CD4-positive, alpha-beta memory T cell (primary cell): ENCODE measurements at regions not wholly inside any gene's neighbourhood (a gene's known extent, or its start where the extent isn't known, plus 50 kb on each side); places are given as distances from the start of the nearest gene placed in this dataset.

Experiments
- CTCF ChIA-PET: fragments of 350-600 bp; sonication (Branson Sonifier 250); formaldehyde crosslinking; loops from one replicate; lab custom pipeline; 2021; ENCODE audit warnings: inconsistent platforms; ENCODE audit not compliant: partially characterized antibody; lab: Charles Lee
- POLR2A ChIA-PET: fragments of 350-600 bp; sonication (Branson Sonifier 250); formaldehyde crosslinking; loops from one replicate; lab custom pipeline; 2021; ENCODE audit not compliant: partially characterized antibody; lab: Charles Lee
- DNase-seq, 5 donors: peaks; one replicate each; pipeline versions ENCODE4 v3.0.0 to v3.0.0-alpha.2; 2020 to 2022; ENCODE audit warnings: mixed read lengths in 1 of 5
- H3K27ac ChIP-seq: one replicate; pipeline ENCODE4 v1.7.0; 2013; ENCODE audit warnings: low read depth, low read length
- H3K27me3 ChIP-seq: 2 replicates; pipeline ENCODE4 v1.7.0; 2013; ENCODE audit warnings: mild to moderate bottlenecking, low read length, moderate library complexity; ENCODE audit not compliant: insufficient read depth
- H3K36me3 ChIP-seq: 2 replicates; pipeline ENCODE4 v1.7.0; 2013; ENCODE audit warnings: mild to moderate bottlenecking, low read length, moderate library complexity; ENCODE audit not compliant: insufficient read depth
- H3K4me1 ChIP-seq: 2 replicates; pipeline ENCODE4 v1.7.0; 2013; ENCODE audit warnings: mild to moderate bottlenecking, low read length, moderate library complexity; ENCODE audit not compliant: insufficient read depth
- H3K4me3 ChIP-seq, 2 donors: one replicate each; pipeline ENCODE4 v1.7.0; 2013; ENCODE audit warnings: low read length in 2 of 2, mild to moderate bottlenecking in 1 of 2
- H3K9me3 ChIP-seq, 2 donors: one replicate each; pipeline ENCODE4 v1.7.0; 2013; ENCODE audit warnings: low read length in 2 of 2, control low read depth in 1 of 2; ENCODE audit not compliant: control insufficient read depth in 1 of 2
- H3K27ac Mint-ChIP-seq, 7 donors: one replicate each; pipeline ENCODE4 v1.8.0; 2020 to 2021; ENCODE audit warnings: mixed read lengths in 7 of 7, mild to moderate bottlenecking in 6 of 7, inconsistent platforms in 3 of 7, moderate library complexity in 3 of 7
- H3K27me3 Mint-ChIP-seq, 2 donors: one replicate each; pipeline ENCODE4 v1.8.0; 2020 to 2021; ENCODE audit warnings: mixed read lengths in 2 of 2
- H3K36me3 Mint-ChIP-seq, 2 donors: one replicate each; pipeline ENCODE4 v1.8.0; 2020 to 2021; ENCODE audit warnings: mixed read lengths in 2 of 2, inconsistent platforms in 1 of 2, mild to moderate bottlenecking in 1 of 2
- H3K4me1 Mint-ChIP-seq, 4 donors: one replicate each; pipeline ENCODE4 v1.8.0; 2020 to 2021; ENCODE audit warnings: mixed read lengths in 4 of 4, mild to moderate bottlenecking in 1 of 4
- H3K4me3 Mint-ChIP-seq, 8 donors: one replicate each; pipeline ENCODE4 v1.8.0; 2020 to 2021; ENCODE audit warnings: mixed read lengths in 8 of 8, mild to moderate bottlenecking in 7 of 8, moderate library complexity in 6 of 8, inconsistent platforms in 3 of 8
- H3K9me3 Mint-ChIP-seq, 8 donors: one replicate each; pipeline ENCODE4 v1.8.0; 2020 to 2021; ENCODE audit warnings: mixed read lengths in 8 of 8, mild to moderate bottlenecking in 5 of 8, inconsistent platforms in 3 of 8, moderate library complexity in 1 of 8
- intact Hi-C: fragments of 100-400 bp; cut with micrococcal nuclease; formaldehyde crosslinking; loops from one replicate; pipeline ENCODE4 v1.15.1; 2023

DNA sequence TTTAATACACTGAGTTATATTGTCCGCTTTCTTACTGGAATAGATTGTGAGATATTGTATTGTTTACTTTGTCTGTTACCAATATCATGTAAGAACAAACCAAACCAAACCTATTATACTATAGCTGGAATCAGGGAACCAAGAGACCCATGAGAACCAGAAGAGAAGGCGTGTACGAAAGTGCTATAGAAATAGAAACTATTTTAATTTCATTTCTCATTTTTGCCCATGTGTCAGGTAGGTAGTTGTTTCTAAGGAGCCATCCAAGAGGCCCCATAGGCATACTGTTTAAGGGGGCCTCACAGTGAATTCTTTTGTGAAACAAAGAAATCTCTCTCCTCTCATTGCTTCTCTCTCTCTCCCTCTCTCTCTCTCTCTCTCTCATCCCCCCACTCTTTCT, 363.6 kb downstream of the RNF144A start:
- intact Hi-C loops = no loop called here
- CTCF ChIA-PET = no interaction called here
- H3K4me3 ChIP-seq = no peak overlapping the region

DNA sequence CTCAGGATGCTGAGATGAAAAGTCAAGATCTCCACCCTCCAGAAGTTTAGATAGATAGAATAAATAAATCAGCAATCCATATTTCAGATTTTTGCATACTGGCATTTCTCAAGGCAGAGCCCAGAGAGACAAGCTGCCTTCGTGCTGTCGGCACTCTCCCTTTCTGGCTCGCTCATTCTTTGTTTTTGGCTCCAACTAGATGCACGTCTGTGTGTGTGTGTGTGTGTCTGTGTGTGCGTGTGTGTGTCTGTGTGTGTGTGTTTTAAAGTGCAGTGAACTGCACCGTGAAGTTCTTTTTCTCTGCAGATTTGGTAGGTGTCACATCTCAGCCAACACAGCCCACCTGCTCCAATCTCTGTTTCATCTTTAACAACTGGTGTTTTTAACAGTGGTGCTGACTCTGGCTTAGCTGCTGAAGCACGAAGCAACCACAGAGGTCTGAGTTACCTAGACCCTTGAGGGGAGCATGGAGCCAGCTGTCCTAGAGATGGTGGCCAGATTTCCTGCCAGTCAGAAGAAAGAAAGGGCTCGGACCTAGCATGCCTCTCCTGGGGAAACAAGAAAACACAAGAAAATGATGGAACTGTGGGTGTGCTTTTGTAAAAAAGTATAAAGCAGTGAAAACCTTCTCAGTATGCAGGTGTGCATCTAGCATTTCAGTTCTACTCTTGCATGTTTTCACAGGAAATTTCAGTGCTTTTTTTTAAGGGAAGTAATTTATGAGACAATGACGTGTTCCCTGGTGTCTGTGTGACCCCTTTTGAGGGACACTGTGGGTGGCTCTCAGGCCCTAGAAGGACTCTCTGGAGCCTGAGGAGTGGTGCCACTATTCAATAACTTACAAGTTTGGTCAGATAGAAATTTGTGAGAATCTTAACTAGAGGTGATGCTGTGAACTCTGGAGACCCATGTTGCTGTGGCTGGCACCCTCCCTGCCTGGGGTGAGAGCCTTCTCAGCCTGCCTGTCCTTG, 364.3 kb downstream of the RNF144A start:
- CTCF ChIA-PET = no interaction called here
- Mint-ChIP-seq H3K9me3 (peaks cover 0 to 2% (median 0%) of the 10 kb centered on the region in 8 donors), H3K27me3 (peaks cover 0 to 4% of the 10 kb centered on the region in 2 donors), H3K4me1 (peaks cover 0 to 2% (median 0%) of the 10 kb centered on the region in 4 donors), H3K4me3 (no peak overlapping the region), H3K27ac (no peak overlapping the region), H3K36me3 (no peaks in the 10 kb centered on the region)
- Histone ChIP-seq H3K4me1 (no peaks in the 10 kb centered on the region), H3K27me3 (no peaks in the 10 kb centered on the region), H3K36me3 (no peaks in the 10 kb centered on the region), H3K9me3 (no peaks in the 10 kb centered on the region), H3K27ac (no peak overlapping the region), H3K4me3 (no peak overlapping the region)
- POLR2A ChIA-PET = no interaction called here
- no peak for DNase-seq
- intact Hi-C loops = no loop called here

More for the DNA sequence above, 363.6 kb downstream of the RNF144A start:
- H3K36me3 Mint-ChIP-seq = no peaks in the 10 kb centered on the region
- peaks cover 1 to 4% of the 10 kb centered on the region in 2 donors for H3K27me3 Mint-ChIP-seq
- no peak for DNase-seq
- peaks cover 0 to 2% (median 0%) of the 10 kb centered on the region in 8 donors for H3K9me3 Mint-ChIP-seq
- no peak overlapping the region for H3K27ac ChIP-seq
- peaks cover 0 to 2% (median 0%) of the 10 kb centered on the region in 4 donors for H3K4me1 Mint-ChIP-seq
- H3K4me1 ChIP-seq = no peaks in the 10 kb centered on the region
- no peaks in the 10 kb centered on the region for H3K9me3 ChIP-seq
- no peaks in the 10 kb centered on the region for H3K36me3 ChIP-seq
- no peak overlapping the region for H3K27ac Mint-ChIP-seq
- POLR2A ChIA-PET = no interaction called here
- no peak overlapping the region for H3K4me3 Mint-ChIP-seq
- H3K27me3 ChIP-seq = no peaks in the 10 kb centered on the region

DNA sequence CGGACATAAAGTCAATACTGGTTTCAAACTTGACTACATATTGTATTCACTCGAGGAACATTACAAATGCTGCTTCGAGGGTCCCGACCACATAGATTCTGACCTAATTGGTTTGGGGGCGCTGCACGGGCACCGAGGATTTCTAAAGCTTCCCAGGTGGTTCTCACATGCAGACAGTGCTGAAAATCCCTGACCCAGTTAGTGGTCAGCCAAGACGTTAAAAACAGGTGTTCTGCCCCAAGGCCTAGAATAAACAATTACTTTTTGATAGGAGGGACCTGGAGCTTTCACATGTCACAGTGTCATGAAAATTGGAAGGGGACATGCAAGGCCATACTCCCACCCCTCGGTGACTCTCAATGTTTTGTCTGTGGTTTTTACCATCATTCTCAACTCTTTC, 368.9 kb downstream of the RNF144A start:
- Mint-ChIP-seq H3K36me3 (no peaks in the 10 kb centered on the region), H3K27me3 (peaks cover 2 to 4% of the 10 kb centered on the region in 2 donors), H3K4me1 (peaks cover 0 to 2% (median 0%) of the 10 kb centered on the region in 4 donors), H3K9me3 (peaks cover 0 to 2% (median 0%) of the 10 kb centered on the region in 8 donors), H3K4me3 (no peak overlapping the region), H3K27ac (no peak overlapping the region)
- no peak overlapping the region for H3K4me3 ChIP-seq
- POLR2A ChIA-PET = no interaction called here
- H3K27me3 ChIP-seq = no peaks in the 10 kb centered on the region
- intact Hi-C loops = no loop called here
- no peak overlapping the region for H3K27ac ChIP-seq
- CTCF ChIA-PET = no interaction called here
- H3K4me1 ChIP-seq = no peaks in the 10 kb centered on the region
- DNase-seq = no peak
- H3K9me3 ChIP-seq = no peaks in the 10 kb centered on the region
- H3K36me3 ChIP-seq = no peaks in the 10 kb centered on the region

DNA sequence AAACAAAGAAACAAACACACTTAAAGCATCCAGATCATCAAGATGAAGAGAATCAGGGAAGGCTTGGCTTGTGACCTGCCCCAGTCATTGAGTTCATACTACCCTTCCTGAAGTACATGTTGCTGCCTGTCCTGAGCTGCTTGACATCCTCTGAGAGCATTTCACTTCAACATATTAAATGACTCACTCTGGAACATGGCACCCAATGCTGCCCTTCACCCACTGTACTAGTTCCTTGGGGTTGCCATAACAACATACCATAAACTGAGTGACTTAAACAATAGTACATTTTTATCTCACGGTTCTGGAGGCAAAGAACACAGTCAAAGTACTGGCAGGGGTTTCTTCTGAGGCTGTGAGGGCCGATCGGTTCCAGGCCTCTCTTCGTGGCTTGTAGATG, 371.3 kb downstream of the RNF144A start:
- CTCF ChIA-PET = no interaction called here
- peaks cover 0 to 2% (median 0%) of the 10 kb centered on the region in 4 donors for H3K4me1 Mint-ChIP-seq

DNA sequence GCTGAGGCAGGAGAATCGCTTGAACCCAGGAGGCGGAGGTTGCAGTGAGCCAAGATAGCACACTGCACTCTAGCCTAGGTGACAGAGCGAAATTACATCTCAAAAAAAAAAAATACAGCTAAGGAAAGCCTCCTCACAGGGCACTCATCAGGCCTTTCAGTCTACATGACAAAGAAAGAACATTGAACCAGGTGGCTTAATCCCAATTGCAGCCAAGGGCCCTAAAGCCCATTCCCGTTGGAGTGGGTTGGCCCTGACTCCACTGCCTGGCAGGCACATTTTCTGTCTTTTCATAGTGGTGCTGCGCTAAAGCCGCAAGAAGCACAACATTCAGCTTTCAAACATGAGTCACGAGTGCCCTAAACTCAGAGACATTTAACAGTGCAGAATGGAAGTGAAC, 372.5 kb downstream of the RNF144A start:
- ChIA-PET POLR2A (no interaction called here), CTCF (no interaction called here)
- Histone ChIP-seq H3K27ac (no peak overlapping the region), H3K27me3 (no peaks in the 10 kb centered on the region), H3K9me3 (no peaks in the 10 kb centered on the region), H3K36me3 (no peaks in the 10 kb centered on the region), H3K4me3 (no peak overlapping the region), H3K4me1 (no peaks in the 10 kb centered on the region)
- DNase-seq = no peak
- Mint-ChIP-seq H3K27ac (no peak overlapping the region), H3K4me1 (no peaks in the 10 kb centered on the region), H3K9me3 (no peaks in the 10 kb centered on the region), H3K4me3 (no peak overlapping the region), H3K27me3 (peaks cover 1 to 2% of the 10 kb centered on the region in 2 donors), H3K36me3 (no peaks in the 10 kb centered on the region)
- intact Hi-C loops = no loop called here

More for the DNA sequence above, 371.3 kb downstream of the RNF144A start:
- no peaks in the 10 kb centered on the region for H3K36me3 ChIP-seq
- Mint-ChIP-seq H3K36me3 (no peaks in the 10 kb centered on the region), H3K9me3 (no peaks in the 10 kb centered on the region), H3K27ac (no peak overlapping the region), H3K27me3 (peaks cover 1 to 2% of the 10 kb centered on the region in 2 donors), H3K4me3 (no peak overlapping the region)
- H3K4me3 ChIP-seq = no peak overlapping the region
- no peaks in the 10 kb centered on the region for H3K9me3 ChIP-seq
- intact Hi-C loops = no loop called here
- no peaks in the 10 kb centered on the region for H3K4me1 ChIP-seq
- no peak for DNase-seq
- POLR2A ChIA-PET = no interaction called here
- H3K27ac ChIP-seq = no peak overlapping the region
- H3K27me3 ChIP-seq = no peaks in the 10 kb centered on the region

DNA sequence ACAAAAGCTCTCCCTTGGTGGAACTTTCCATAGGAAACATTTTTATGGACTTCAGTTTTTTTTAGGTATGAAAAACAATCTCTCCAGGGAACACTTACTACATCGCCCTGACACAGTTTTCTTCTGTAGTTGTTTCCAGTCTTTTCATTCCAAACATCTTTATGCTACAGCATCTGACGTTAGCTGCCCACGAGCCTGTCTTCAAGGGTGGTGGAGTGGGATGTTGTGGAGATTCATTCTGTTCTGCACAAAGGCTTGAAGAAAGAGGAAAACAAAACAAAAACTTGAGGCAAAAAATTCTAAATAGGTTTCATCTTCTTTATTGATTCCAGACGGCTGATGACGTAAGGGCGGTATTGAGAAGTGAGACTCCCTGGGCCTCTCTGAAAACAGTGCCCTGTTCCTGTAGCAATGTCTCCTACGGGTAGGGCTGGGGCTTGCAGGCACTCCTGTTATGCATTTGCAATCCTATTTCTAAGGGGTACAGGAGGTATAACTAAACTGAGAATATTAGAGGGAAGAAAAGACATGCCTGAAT, 375.0 kb downstream of the RNF144A start:
- no peak for DNase-seq
- Histone ChIP-seq H3K27me3 (no peaks in the 10 kb centered on the region), H3K4me3 (no peak overlapping the region), H3K4me1 (no peaks in the 10 kb centered on the region), H3K36me3 (no peaks in the 10 kb centered on the region), H3K9me3 (no peaks in the 10 kb centered on the region), H3K27ac (no peak overlapping the region)
- Mint-ChIP-seq H3K36me3 (no peaks in the 10 kb centered on the region), H3K4me3 (no peak overlapping the region), H3K27me3 (no peaks in the 10 kb centered on the region), H3K9me3 (no peaks in the 10 kb centered on the region), H3K4me1 (no peaks in the 10 kb centered on the region), H3K27ac (no peak overlapping the region)
- ChIA-PET POLR2A (no interaction called here), CTCF (no interaction called here)
- intact Hi-C loops = no loop called here

DNA sequence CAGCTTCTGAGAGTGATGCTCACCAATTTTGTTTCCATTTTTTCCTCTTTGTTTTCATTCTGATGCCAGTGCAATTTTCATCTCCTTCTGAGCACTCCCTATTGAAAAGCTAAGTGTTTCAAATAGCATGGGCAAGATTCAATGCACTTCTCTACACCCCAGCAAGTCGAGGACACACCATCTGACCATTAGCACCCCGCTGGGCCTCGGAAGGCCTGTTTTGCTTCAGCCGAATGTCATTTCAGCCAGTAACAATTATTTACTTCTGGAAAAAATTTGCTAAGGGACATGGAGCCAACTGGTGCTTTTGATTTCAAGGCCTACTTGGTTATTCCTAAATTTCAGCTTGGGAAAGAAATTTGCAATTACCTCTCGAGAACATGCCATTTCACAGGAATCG, 392.4 kb downstream of the RNF144A start:
- Mint-ChIP-seq H3K4me3 (no peak overlapping the region), H3K27me3 (peaks cover 2% of the 10 kb centered on the region in 2 donors), H3K4me1 (peaks cover 0 to 2% (median 0%) of the 10 kb centered on the region in 4 donors), H3K27ac (no peak overlapping the region), H3K9me3 (no peaks in the 10 kb centered on the region), H3K36me3 (no peaks in the 10 kb centered on the region)
- DNase-seq = no peak
- Histone ChIP-seq H3K27ac (no peak overlapping the region), H3K4me1 (no peaks in the 10 kb centered on the region), H3K27me3 (no peaks in the 10 kb centered on the region), H3K36me3 (no peaks in the 10 kb centered on the region), H3K9me3 (no peaks in the 10 kb centered on the region), H3K4me3 (no peak overlapping the region)
- intact Hi-C loops = no loop called here
- POLR2A ChIA-PET = no interaction called here
- CTCF ChIA-PET = interaction anchor here (0.7 kb wide), 1 partner anchor 1616 kb away, joined by 3 read pairs; no protein-coding TSS in a partner anchor
